A172 (cell line): ENCODE measurements at regions not wholly inside any gene's neighbourhood (a gene's known extent, or its start where the extent isn't known, plus 50 kb on each side); places are given as distances from the start of the nearest gene placed in this dataset.
"Not testable (repeated sequence)": the region's sequence is repeated elsewhere in the genome, so short reads cannot be mapped to it uniquely, and the experiment has no call there.

Experiments used
- DNase-seq: peaks from one replicate; pipeline ENCODE4 v3.0.0-alpha.2; 2015; ENCODE audit warnings: low spot score

GRCh38 chr4:9505341-9505740 is 61.1 kb downstream of the DEFB131A start:
- DNase-seq, result not testable (repeated sequence)

- not testable (repeated sequence) for DNase-seq
Measured at GRCh38 chr4:9506672-9507071, 62.5 kb downstream of the DEFB131A start.

- DNase-seq, result not testable (repeated sequence)
Measured at GRCh38 chr4:9512941-9513340, 68.7 kb downstream of the DEFB131A start.

- DNase-seq, result not testable (repeated sequence)
Measured at GRCh38 chr4:9519631-9520030, 75.4 kb downstream of the DEFB131A start.

- DNase-seq, result not testable (repeated sequence)
Measured at GRCh38 chr4:9522903-9523302, 78.7 kb downstream of the DEFB131A start.

GRCh38 chr4:9524406-9524805 is 80.2 kb downstream of the DEFB131A start:
- not testable (repeated sequence) for DNase-seq

- DNase-seq, result not testable (repeated sequence)
Measured at GRCh38 chr4:9532134-9532862, 88.1 kb downstream of the DEFB131A start.

- DNase-seq, result not testable (repeated sequence)
Measured at GRCh38 chr4:9532863-9533192, 88.6 kb downstream of the DEFB131A start.

- DNase-seq, result not testable (repeated sequence)
Measured at GRCh38 chr4:9537101-9537500, 92.9 kb downstream of the DEFB131A start.

GRCh38 chr4:9539939-9540520 is 95.8 kb downstream of the DEFB131A start:
- DNase-seq, result not testable (repeated sequence)

GRCh38 chr4:9541388-9541915 is 97.2 kb downstream of the DEFB131A start:
- DNase-seq, result not testable (repeated sequence)

GRCh38 chr4:9544851-9545250 is 100.6 kb downstream of the DEFB131A start:
- not testable (repeated sequence) for DNase-seq

- not testable (repeated sequence) for DNase-seq
Measured at GRCh38 chr4:9547470-9547869, 103.3 kb downstream of the DEFB131A start.

- not testable (repeated sequence) for DNase-seq
Measured at GRCh38 chr4:9556076-9556475, 111.9 kb downstream of the DEFB131A start.

- not testable (repeated sequence) for DNase-seq
Measured at GRCh38 chr4:9577869-9578268, 133.7 kb downstream of the DEFB131A start.

- DNase-seq, result not testable (repeated sequence)
Measured at GRCh38 chr4:9582880-9583279, 138.7 kb downstream of the DEFB131A start.

GRCh38 chr4:9592010-9592409 is 147.8 kb downstream of the DEFB131A start:
- DNase-seq, result no peak

- DNase-seq, result no peak
Measured at GRCh38 chr4:9594948-9595347, 150.7 kb downstream of the DEFB131A start.

GRCh38 chr4:9595531-9595930 is 151.3 kb downstream of the DEFB131A start:
- not testable (repeated sequence) for DNase-seq

- no peak for DNase-seq
Measured at GRCh38 chr4:9599266-9599665, 155.1 kb downstream of the DEFB131A start.

GRCh38 chr4:9600246-9600645 is 156.0 kb downstream of the DEFB131A start:
- DNase-seq, result no peak

- DNase-seq, result no peak
Measured at GRCh38 chr4:9602389-9602914, 158.2 kb downstream of the DEFB131A start.
